ENCODE measurements at regions not wholly inside any gene's neighbourhood (a gene's known extent, or its start where the extent isn't known, plus 50 kb on each side); places are given as distances from the start of the nearest gene placed in this dataset.

DNA sequence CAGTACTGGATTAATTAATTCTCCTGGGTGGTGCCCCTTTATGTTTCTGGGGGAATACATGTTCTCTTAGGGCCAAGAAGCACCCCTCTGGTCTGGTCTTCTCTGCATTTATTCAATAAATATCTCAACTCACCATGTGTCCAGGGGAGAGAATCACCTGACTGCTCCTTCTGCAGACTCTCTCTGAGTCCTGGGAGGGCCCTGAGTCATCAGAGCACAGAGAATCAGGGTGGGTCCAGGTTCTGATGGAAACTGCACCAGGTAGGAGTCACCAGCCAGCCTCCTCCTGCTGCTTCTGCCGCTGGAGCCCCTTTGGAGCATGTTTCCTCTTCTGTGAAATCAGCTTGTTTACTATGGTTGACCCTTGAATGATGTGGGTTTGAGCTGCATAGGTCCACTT, 107.7 kb upstream of the PLET1 start:
- H3K27me3 Mint-ChIP-seq (ENCODE audit: low read depth), result peaks cover 3% of the 10 kb centered on the region; the same call in 1 of the 2 replicates
- ChIA-PET POLR2A (no interaction called here), CTCF (interaction anchor here (0.5 kb wide), 1 partner anchor 88 kb away, joined by 4 read pairs; no protein-coding TSS in a partner anchor)
- TF ChIP-seq, protein P1, sequence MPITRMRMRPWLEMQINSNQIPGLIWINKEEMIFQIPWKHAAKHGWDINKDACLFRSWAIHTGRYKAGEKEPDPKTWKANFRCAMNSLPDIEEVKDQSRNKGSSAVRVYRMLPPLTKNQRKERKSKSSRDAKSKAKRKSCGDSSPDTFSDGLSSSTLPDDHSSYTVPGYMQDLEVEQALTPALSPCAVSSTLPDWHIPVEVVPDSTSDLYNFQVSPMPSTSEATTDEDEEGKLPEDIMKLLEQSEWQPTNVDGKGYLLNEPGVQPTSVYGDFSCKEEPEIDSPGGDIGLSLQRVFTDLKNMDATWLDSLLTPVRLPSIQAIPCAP (CRISPR knock-in tag; IDR thresholded peaks at IDR 0.05), result no peak
- TF ChIP-seq, protein P2, sequence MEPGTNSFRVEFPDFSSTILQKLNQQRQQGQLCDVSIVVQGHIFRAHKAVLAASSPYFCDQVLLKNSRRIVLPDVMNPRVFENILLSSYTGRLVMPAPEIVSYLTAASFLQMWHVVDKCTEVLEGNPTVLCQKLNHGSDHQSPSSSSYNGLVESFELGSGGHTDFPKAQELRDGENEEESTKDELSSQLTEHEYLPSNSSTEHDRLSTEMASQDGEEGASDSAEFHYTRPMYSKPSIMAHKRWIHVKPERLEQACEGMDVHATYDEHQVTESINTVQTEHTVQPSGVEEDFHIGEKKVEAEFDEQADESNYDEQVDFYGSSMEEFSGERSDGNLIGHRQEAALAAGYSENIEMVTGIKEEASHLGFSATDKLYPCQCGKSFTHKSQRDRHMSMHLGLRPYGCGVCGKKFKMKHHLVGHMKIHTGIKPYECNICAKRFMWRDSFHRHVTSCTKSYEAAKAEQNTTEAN (CRISPR knock-in tag; IDR thresholded peaks at IDR 0.05), result no peak
- TF ChIP-seq, protein P3, sequence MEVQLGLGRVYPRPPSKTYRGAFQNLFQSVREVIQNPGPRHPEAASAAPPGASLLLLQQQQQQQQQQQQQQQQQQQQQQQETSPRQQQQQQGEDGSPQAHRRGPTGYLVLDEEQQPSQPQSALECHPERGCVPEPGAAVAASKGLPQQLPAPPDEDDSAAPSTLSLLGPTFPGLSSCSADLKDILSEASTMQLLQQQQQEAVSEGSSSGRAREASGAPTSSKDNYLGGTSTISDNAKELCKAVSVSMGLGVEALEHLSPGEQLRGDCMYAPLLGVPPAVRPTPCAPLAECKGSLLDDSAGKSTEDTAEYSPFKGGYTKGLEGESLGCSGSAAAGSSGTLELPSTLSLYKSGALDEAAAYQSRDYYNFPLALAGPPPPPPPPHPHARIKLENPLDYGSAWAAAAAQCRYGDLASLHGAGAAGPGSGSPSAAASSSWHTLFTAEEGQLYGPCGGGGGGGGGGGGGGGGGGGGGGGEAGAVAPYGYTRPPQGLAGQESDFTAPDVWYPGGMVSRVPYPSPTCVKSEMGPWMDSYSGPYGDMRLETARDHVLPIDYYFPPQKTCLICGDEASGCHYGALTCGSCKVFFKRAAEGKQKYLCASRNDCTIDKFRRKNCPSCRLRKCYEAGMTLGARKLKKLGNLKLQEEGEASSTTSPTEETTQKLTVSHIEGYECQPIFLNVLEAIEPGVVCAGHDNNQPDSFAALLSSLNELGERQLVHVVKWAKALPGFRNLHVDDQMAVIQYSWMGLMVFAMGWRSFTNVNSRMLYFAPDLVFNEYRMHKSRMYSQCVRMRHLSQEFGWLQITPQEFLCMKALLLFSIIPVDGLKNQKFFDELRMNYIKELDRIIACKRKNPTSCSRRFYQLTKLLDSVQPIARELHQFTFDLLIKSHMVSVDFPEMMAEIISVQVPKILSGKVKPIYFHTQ (CRISPR knock-in tag; IDR thresholded peaks at IDR 0.05), result no peak
- no peak for TF ChIP-seq CBFB (CRISPR knock-in tag; IDR thresholded peaks at IDR 0.05; ENCODE audit: low read depth)
- TF ChIP-seq, protein P4, sequence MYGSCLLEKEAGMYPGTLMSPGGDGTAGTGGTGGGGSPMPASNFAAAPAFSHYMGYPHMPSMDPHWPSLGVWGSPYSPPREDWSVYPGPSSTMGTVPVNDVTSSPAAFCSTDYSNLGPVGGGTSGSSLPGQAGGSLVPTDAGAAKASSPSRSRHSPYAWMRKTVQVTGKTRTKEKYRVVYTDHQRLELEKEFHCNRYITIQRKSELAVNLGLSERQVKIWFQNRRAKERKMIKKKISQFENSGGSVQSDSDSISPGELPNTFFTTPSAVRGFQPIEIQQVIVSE (CRISPR knock-in tag; IDR thresholded peaks at IDR 0.05; ENCODE audit: borderline replicate concordance), result no peak
- TF ChIP-seq, protein P5, sequence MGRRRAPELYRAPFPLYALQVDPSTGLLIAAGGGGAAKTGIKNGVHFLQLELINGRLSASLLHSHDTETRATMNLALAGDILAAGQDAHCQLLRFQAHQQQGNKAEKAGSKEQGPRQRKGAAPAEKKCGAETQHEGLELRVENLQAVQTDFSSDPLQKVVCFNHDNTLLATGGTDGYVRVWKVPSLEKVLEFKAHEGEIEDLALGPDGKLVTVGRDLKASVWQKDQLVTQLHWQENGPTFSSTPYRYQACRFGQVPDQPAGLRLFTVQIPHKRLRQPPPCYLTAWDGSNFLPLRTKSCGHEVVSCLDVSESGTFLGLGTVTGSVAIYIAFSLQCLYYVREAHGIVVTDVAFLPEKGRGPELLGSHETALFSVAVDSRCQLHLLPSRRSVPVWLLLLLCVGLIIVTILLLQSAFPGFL (CRISPR knock-in tag; IDR thresholded peaks at IDR 0.05; ENCODE audit: borderline replicate concordance), result no peak
- no peak for TF ChIP-seq NR2C2 (CRISPR knock-in tag; IDR thresholded peaks at IDR 0.05)
- no peak for TF ChIP-seq TEAD1 (CRISPR knock-in tag; IDR thresholded peaks at IDR 0.05)
- no peak for TF ChIP-seq NFE2L1 (CRISPR knock-in tag; IDR thresholded peaks at IDR 0.05)
- TF ChIP-seq, protein P6, sequence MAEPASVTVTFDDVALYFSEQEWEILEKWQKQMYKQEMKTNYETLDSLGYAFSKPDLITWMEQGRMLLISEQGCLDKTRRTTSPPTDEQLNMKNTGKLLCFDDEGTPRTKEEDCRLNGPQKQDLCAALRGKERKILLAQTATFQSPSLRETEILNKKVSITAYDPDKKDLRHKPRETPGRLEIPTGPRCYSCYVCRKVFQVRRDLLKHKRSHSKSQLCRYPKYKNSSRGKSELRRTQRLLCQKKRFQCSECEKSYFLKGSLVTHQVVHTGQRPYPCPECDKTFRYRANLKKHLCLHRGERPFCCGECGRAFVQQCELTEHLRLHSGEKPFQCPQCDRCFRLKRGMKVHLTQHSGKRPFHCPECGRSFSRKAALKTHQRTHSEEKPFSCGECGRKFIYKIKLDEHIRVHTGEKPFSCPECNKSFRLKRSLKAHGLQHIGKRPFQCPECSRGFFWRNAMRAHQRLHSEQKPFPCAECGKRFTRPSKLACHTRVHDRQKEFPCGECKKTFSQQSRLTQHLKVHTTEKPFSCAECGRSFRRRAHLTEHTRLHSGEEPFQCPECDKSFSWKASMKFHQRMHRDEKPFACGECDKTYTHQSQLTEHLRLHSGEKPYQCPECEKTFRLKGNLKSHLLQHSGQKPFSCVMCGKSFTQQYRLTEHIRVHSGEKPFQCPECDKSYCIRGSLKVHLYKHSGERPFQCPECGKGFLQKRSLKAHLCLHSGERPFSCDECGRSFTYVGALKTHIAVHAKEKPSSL (CRISPR knock-in tag; conservative IDR thresholded peaks at IDR 0.05), result no peak
- ATAC-seq (no peak), DNase-seq (ENCODE audit: low spot score) (no peak)
- no peak overlapping the region for H3K4me3 Mint-ChIP-seq
- H3K27ac Mint-ChIP-seq, result no peak overlapping the region
- 0 out of 2 replicates have a peak, but pooled peaks cover 3% of the 10 kb centered on the region for H3K4me1 Mint-ChIP-seq
- no peaks in the 10 kb centered on the region; the same call in 1 of the 2 replicates for H3K36me3 Mint-ChIP-seq
- H3K9me3 Mint-ChIP-seq, result peaks cover 8% of the 10 kb centered on the region

DNA sequence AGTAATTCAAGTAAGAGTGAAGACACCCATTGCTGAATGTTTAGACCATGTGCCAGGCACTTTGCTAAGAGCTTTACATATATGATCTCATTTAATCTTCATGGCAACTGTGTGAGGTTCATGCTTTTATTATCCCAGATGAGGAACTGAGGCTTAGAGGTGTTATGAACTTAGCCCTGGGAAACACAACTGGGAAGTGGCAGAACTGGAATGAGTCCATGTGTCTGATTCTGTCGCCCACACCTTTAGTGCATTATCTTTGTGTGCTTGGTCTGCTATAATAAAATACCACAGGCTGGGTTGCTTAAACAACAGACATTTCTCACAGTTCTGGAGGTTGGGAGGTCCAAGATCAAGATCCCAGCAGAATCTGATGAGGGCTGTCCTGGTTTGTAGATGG, 108.7 kb upstream of the PLET1 start:
- Mint-ChIP-seq H3K4me3 (no peak overlapping the region), H3K27ac (no peak overlapping the region), H3K4me1 (0 out of 2 replicates have a peak, but pooled peaks cover 3% of the 10 kb centered on the region), H3K36me3 (no peaks in the 10 kb centered on the region; the same call in 1 of the 2 replicates), H3K9me3 (peaks cover 8% of the 10 kb centered on the region), H3K27me3 (ENCODE audit: low read depth) (peaks cover 3% of the 10 kb centered on the region; the same call in 1 of the 2 replicates)
- CTCF ChIA-PET, result no interaction called here
- POLR2A ChIA-PET, result no interaction called here
- ATAC-seq, result no peak
- DNase-seq (ENCODE audit: low spot score), result no peak
- TF ChIP-seq, protein P7, sequence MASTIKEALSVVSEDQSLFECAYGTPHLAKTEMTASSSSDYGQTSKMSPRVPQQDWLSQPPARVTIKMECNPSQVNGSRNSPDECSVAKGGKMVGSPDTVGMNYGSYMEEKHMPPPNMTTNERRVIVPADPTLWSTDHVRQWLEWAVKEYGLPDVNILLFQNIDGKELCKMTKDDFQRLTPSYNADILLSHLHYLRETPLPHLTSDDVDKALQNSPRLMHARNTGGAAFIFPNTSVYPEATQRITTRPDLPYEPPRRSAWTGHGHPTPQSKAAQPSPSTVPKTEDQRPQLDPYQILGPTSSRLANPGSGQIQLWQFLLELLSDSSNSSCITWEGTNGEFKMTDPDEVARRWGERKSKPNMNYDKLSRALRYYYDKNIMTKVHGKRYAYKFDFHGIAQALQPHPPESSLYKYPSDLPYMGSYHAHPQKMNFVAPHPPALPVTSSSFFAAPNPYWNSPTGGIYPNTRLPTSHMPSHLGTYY (CRISPR knock-in tag; IDR thresholded peaks at IDR 0.05), result no peak
- no peak for TF ChIP-seq GTF2I (CRISPR knock-in tag; conservative IDR thresholded peaks at IDR 0.05)
- TF ChIP-seq, protein P8, sequence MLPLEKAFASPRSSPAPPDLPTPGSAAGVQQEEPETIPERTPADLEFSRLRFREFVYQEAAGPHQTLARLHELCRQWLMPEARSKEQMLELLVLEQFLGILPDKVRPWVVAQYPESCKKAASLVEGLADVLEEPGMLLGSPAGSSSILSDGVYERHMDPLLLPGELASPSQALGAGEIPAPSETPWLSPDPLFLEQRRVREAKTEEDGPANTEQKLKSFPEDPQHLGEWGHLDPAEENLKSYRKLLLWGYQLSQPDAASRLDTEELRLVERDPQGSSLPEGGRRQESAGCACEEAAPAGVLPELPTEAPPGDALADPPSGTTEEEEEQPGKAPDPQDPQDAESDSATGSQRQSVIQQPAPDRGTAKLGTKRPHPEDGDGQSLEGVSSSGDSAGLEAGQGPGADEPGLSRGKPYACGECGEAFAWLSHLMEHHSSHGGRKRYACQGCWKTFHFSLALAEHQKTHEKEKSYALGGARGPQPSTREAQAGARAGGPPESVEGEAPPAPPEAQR (CRISPR knock-in tag; IDR thresholded peaks at IDR 0.05), result no peak
- TF ChIP-seq, protein P3 (CRISPR knock-in tag; IDR thresholded peaks at IDR 0.05), result no peak
- TF ChIP-seq, protein P4 (CRISPR knock-in tag; IDR thresholded peaks at IDR 0.05; ENCODE audit: borderline replicate concordance), result no peak

Data from WTC11 (cell line).